GM12878 (cell line): ENCODE measurements at regions not wholly inside any gene's neighbourhood (a gene's known extent, or its start where the extent isn't known, plus 50 kb on each side); places are given as distances from the start of the nearest gene placed in this dataset.

Experiments
- ATAC-seq: fragments of 200-7000 bp; cut with Tn5 transposase; 3 replicates; pipeline ENCODE4 v1.9.1; 2020; ENCODE audit warnings: mild to moderate bottlenecking, moderate library complexity
- BruUV-seq: library from RNA; stranded (reverse); fragments of 400-500 nt; replicated peaks from 2 replicates; lab custom pipeline; 2021; lab: Mats Ljungman, UMichigan
- CTCF ChIA-PET: fragments of 300-600 bp; sonication (Branson Sonifier 250); formaldehyde crosslinking; extraction: SDS; loops from one replicate; lab custom pipeline; 2021; ENCODE audit warnings: inconsistent platforms; lab: Yijun Ruan, JAX
- POLR2A ChIA-PET: fragments of 350-600 bp; formaldehyde crosslinking; extraction: SDS; loops from one replicate; lab custom pipeline; 2021; ENCODE audit warnings: inconsistent platforms; lab: Charles Lee
- RAD21 ChIA-PET: fragments of 300-600 bp; sonication (Branson Sonifier 250); formaldehyde crosslinking; loops from one replicate; lab custom pipeline; 2023; ENCODE audit warnings: antibody characterized with exemption; ENCODE audit not compliant: unreplicated experiment; lab: Charles Lee
- SMC1A ChIA-PET: fragments of 300-600 bp; sonication (Branson Sonifier 250); formaldehyde crosslinking; loops from one replicate; lab custom pipeline; 2023; ENCODE audit not compliant: unreplicated experiment, uncharacterized antibody; lab: Charles Lee
- DNase-seq: peaks from one replicate; pipeline ENCODE4 v3.0.0-alpha.2; 2011; ENCODE audit warnings: low read depth, low spot score
- FAIRE-seq: peaks from 3 replicates; lab custom pipeline; 2011; peaks lifted over from hg19 to GRCh38; lab: Jason Lieb, UNC
- H2AFZ ChIP-seq: 2 replicates; pipeline ENCODE4 v1.6.0; 2011; ENCODE audit warnings: low read depth, low read length, control low read depth; ENCODE audit not compliant: control insufficient read depth
- H3K27ac ChIP-seq: 2 replicates; pipeline ENCODE4 v1.5.1; 2011; ENCODE audit warnings: control low read depth; ENCODE audit not compliant: control insufficient read depth, insufficient read depth
- H3K27me3 ChIP-seq, 2 experiments: replicated peaks in 1 of 2; 2 replicates each; pipeline versions ENCODE4 v1.6.0 to v1.6.1; 2011; ENCODE audit warnings: low read length in 1 of 2; ENCODE audit not compliant: control insufficient read depth in 2 of 2, insufficient read depth in 2 of 2
- H3K36me3 ChIP-seq, 2 experiments: 2 replicates each; pipeline ENCODE4 v1.5.1; 2011; ENCODE audit warnings: low read length in 1 of 2; ENCODE audit not compliant: control insufficient read depth in 2 of 2, insufficient read depth in 2 of 2
- H3K4me1 ChIP-seq: 2 replicates; pipeline ENCODE4 v1.6.1; 2011; ENCODE audit warnings: mild to moderate bottlenecking, low read length, moderate library complexity, mixed read lengths; ENCODE audit not compliant: control insufficient read depth, insufficient read depth
- H3K4me2 ChIP-seq: 2 replicates; pipeline ENCODE4 v1.6.0; 2011; ENCODE audit warnings: control low read depth; ENCODE audit not compliant: control insufficient read depth, insufficient read depth
- H3K4me3 ChIP-seq: fragments of 200-600 bp; sonication (generic); 2 replicates; pipeline ENCODE4 v1.5.1; 2016
- H3K79me2 ChIP-seq: 2 replicates; pipeline ENCODE4 v1.6.0; 2011; ENCODE audit warnings: low read length; ENCODE audit not compliant: control insufficient read depth, insufficient read depth
- H3K9ac ChIP-seq: 2 replicates; pipeline ENCODE4 v1.8.0; 2011; ENCODE audit warnings: low read length, control low read depth, mixed read lengths; ENCODE audit not compliant: control insufficient read depth, insufficient read depth
- H3K9me3 ChIP-seq: replicated peaks from 3 replicates; pipeline ENCODE4 v1.5.1; 2011; ENCODE audit warnings: mild to moderate bottlenecking, low read length; ENCODE audit not compliant: control insufficient read depth, insufficient read depth
- H4K20me1 ChIP-seq: 2 replicates; pipeline ENCODE4 v1.6.0; 2011; ENCODE audit not compliant: control insufficient read depth, insufficient read depth
- BACH1 ChIP-seq: fragments of 450-650 bp; IDR thresholded peaks from 2 replicates; pipeline ENCODE4 v1.6.1; 2017; ENCODE audit warnings: mild to moderate bottlenecking, borderline replicate concordance
- BCL11A ChIP-seq: IDR thresholded peaks from 2 replicates; pipeline ENCODE4 v1.6.1; 2011; ENCODE audit warnings: low read depth, low read length
- E2F8 ChIP-seq: fragments of 450-650 bp; IDR thresholded peaks from 2 replicates; pipeline ENCODE4 v1.6.1; 2018; ENCODE audit warnings: mild to moderate bottlenecking, low read depth, moderate library complexity; ENCODE audit not compliant: partially characterized antibody
- HSF1 ChIP-seq: fragments of 150-350 bp; IDR thresholded peaks from 2 replicates; pipeline ENCODE4 v1.6.1; 2014; ENCODE audit warnings: mild to moderate bottlenecking, low read depth, low read length
- MEF2A ChIP-seq: IDR thresholded peaks from 2 replicates; pipeline ENCODE4 v1.6.1; 2011; ENCODE audit warnings: low read depth, mild to moderate bottlenecking, low read length, moderate library complexity; ENCODE audit not compliant: insufficient read depth
- NFXL1 ChIP-seq: fragments of 450-650 bp; IDR thresholded peaks from 2 replicates; pipeline ENCODE4 v1.6.1; 2017; ENCODE audit warnings: antibody characterized with exemption, mild to moderate bottlenecking, borderline replicate concordance
- NFYA ChIP-seq: IDR thresholded peaks from 2 replicates; pipeline ENCODE4 v1.6.1; 2011; ENCODE audit warnings: low read depth, mild to moderate bottlenecking, low read length, improper control_type of control experiment, borderline replicate concordance
- NFYB ChIP-seq: IDR thresholded peaks from 2 replicates; pipeline ENCODE4 v1.6.1; 2011; ENCODE audit warnings: low read depth, mild to moderate bottlenecking, low read length, improper control_type of control experiment, moderate library complexity; ENCODE audit not compliant: insufficient read depth
- PAX5 ChIP-seq: IDR thresholded peaks from 2 replicates; pipeline ENCODE4 v1.6.1; 2011; ENCODE audit warnings: low read depth, low read length, borderline replicate concordance
- RAD51 ChIP-seq: fragments of 450-650 bp; IDR thresholded peaks from 2 replicates; pipeline ENCODE4 v1.6.1; 2016; ENCODE audit warnings: moderate library complexity, mild to moderate bottlenecking, inconsistent platforms
- SRF ChIP-seq, 2 experiments: IDR thresholded peaks; 2 replicates each; pipeline ENCODE4 v1.6.1; 2011; ENCODE audit warnings: low read depth in 2 of 2, low read length in 2 of 2, mild to moderate bottlenecking in 1 of 2, moderate library complexity in 1 of 2
- USF1 ChIP-seq: IDR thresholded peaks from 2 replicates; pipeline ENCODE4 v1.6.1; 2011; ENCODE audit warnings: borderline replicate concordance, low read depth, mild to moderate bottlenecking, moderate library complexity, mixed read lengths, low read length; ENCODE audit not compliant: insufficient read depth; ENCODE audit errors: extremely low read length
- WGBS: methylation state at CpG from one replicate; pipeline ENCODE4 v1.1.6; 2016; ENCODE audit warnings: low lambda C conversion rate; ENCODE audit not compliant: insufficient replicate concordance, insufficient coverage; ENCODE audit errors: missing lambda C conversion rate; 5-methylcytosine and 5-hydroxymethylcytosine counted together
- in situ Hi-C: fragments of 300-500 bp; cut with MboI; formaldehyde crosslinking; loops from 9 replicates; pipeline ENCODE4 v1.14.3; 2018; ENCODE audit warnings: mixed read lengths
- intact Hi-C: fragments of 100-400 bp; cut with micrococcal nuclease; formaldehyde crosslinking; loops from one replicate; pipeline ENCODE4 v1.14.2; 2022; ENCODE audit not compliant: unreplicated experiment

- CTCF ChIA-PET: interaction anchor here (1.3 to 1.5 kb wide), 3 partner anchors 21 to 50 kb away, joined by 3 to 4 read pairs (median 3); no protein-coding TSS in a partner anchor
- Histone ChIP-seq H3K9ac (no peak overlapping the region), H3K4me3 (no peak overlapping the region), H3K4me2 (no peak overlapping the region), H3K27me3 (no peaks in the 10 kb centered on the region), H3K9me3 (peaks cover 7% of the 10 kb centered on the region; the same call in 2 of the 3 replicates), H3K36me3 (no peaks in the 10 kb centered on the region; a peak in 1 of 4 replicates), H3K79me2 (no peaks in the 10 kb centered on the region), H4K20me1 (no peaks in the 10 kb centered on the region), H3K4me1 (peaks cover 25% of the 10 kb centered on the region), H2AFZ (no peak overlapping the region), H3K27ac (no peak overlapping the region)
- WGBS: 78% methylated on average over 9 of the region's 9 CpGs
- intact Hi-C loops (loop anchor here (5.0 to 10.0 kb wide), 5 partner anchors 270 to 970 kb away; partner anchors contain the start of gene ZEB1), in situ Hi-C loops (no loop called here)
- ATAC-seq: no peak
- SMC1A ChIA-PET: interaction anchor here (0.6 to 4.7 kb wide), 2 partner anchors 15 to 27 kb away, joined by 3 to 37 read pairs; no protein-coding TSS in a partner anchor
- FAIRE-seq: no peak
- RAD21 ChIA-PET: no interaction called here
- POLR2A ChIA-PET: no interaction called here
- no peak for TF ChIP-seq HSF1
- TF ChIP-seq MEF2A: no peak
- no peak for TF ChIP-seq RAD51
- no peak for TF ChIP-seq PAX5
- no peak for TF ChIP-seq NFYB
- TF ChIP-seq NFXL1: no peak
- TF ChIP-seq E2F8: no peak
- no peak for TF ChIP-seq USF1
- no peak for TF ChIP-seq NFYA
- TF ChIP-seq SRF (IDR thresholded peaks at IDR 0.05; ENCODE audit: low read depth in 2 of 2, low read length in 2 of 2): no peak
- TF ChIP-seq BACH1: no peak
- TF ChIP-seq BCL11A: no peak
- no TSS peak for BruUV-seq
- no peak for DNase-seq
Measured at GRCh38 chr10:30734901-30735300, 105.3 kb upstream of the LYZL2 start.
